ENCODE measurements at regions not wholly inside any gene's neighbourhood (a gene's known extent, or its start where the extent isn't known, plus 50 kb on each side); places are given as distances from the start of the nearest gene placed in this dataset.

DNA sequence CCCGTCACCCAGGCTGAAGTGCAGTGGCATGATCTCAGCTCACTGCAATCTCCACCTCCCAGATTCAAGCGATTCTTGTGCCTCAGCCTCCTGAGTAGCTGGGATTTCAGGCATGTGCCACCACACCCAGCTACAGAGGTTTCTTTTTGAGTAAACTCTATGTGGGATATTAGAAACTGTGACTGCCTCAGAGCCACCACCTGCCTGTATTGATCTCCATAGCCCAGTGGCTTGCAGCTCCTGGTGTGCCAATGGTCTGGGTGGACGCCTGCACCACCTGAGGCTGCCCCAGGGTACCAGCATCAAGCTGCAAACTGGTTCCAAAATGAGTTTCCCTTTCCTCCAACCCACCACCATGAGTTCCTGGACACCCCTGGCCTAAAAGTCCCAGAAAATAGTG is 89.7 kb upstream of the SLC44A3 start:
- TF ChIP-seq POLR2A (IDR thresholded peaks at IDR 0.05; ENCODE audit: extremely low read depth, insufficient read length), result no peak
- TF ChIP-seq, protein P1, sequence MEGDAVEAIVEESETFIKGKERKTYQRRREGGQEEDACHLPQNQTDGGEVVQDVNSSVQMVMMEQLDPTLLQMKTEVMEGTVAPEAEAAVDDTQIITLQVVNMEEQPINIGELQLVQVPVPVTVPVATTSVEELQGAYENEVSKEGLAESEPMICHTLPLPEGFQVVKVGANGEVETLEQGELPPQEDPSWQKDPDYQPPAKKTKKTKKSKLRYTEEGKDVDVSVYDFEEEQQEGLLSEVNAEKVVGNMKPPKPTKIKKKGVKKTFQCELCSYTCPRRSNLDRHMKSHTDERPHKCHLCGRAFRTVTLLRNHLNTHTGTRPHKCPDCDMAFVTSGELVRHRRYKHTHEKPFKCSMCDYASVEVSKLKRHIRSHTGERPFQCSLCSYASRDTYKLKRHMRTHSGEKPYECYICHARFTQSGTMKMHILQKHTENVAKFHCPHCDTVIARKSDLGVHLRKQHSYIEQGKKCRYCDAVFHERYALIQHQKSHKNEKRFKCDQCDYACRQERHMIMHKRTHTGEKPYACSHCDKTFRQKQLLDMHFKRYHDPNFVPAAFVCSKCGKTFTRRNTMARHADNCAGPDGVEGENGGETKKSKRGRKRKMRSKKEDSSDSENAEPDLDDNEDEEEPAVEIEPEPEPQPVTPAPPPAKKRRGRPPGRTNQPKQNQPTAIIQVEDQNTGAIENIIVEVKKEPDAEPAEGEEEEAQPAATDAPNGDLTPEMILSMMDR (IDR thresholded peaks at IDR 0.05; ENCODE audit: low read depth, low read length), result no peak
- no peak for TF ChIP-seq MYC (IDR thresholded peaks at IDR 0.05; ENCODE audit: low read depth, low read length)
- TF ChIP-seq, protein P2, sequence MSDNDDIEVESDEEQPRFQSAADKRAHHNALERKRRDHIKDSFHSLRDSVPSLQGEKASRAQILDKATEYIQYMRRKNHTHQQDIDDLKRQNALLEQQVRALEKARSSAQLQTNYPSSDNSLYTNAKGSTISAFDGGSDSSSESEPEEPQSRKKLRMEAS (IDR thresholded peaks at IDR 0.05; ENCODE audit: low read depth, low read length), result no peak
- H3K4me3 ChIP-seq (ENCODE audit: low read depth, low read length), result no peak overlapping the region
- no peak for DNase-seq (ENCODE audit: low read depth)

DNA sequence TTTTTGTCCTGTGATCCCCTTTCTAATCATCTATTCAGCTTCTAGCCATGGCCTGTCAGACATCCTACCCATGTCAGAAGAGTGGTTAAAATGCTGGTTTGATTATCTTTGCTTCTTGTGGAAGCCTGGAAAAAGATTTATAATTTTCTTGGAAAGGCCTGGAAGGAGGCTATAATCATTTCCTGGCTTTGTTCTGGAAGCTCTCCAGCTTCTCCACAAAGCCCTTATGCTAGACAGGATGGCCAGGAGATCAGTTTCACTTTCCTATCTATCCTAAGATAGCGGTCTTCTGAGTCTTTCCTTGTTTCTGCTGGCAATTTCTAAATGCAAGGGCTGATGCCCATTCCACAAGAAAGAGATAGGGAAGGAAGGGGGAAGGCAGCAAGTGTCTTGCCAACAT is 90.9 kb upstream of the SLC44A3 start:
- no peak overlapping the region for H3K4me3 ChIP-seq (ENCODE audit: low read depth, low read length)
- TF ChIP-seq MYC (IDR thresholded peaks at IDR 0.05; ENCODE audit: low read depth, low read length) (no peak), POLR2A (IDR thresholded peaks at IDR 0.05; ENCODE audit: extremely low read depth, insufficient read length) (no peak)
- TF ChIP-seq, protein P2 (IDR thresholded peaks at IDR 0.05; ENCODE audit: low read depth, low read length), result no peak
- TF ChIP-seq, protein P1 (IDR thresholded peaks at IDR 0.05; ENCODE audit: low read depth, low read length), result no peak
- no peak for DNase-seq (ENCODE audit: low read depth)

DNA sequence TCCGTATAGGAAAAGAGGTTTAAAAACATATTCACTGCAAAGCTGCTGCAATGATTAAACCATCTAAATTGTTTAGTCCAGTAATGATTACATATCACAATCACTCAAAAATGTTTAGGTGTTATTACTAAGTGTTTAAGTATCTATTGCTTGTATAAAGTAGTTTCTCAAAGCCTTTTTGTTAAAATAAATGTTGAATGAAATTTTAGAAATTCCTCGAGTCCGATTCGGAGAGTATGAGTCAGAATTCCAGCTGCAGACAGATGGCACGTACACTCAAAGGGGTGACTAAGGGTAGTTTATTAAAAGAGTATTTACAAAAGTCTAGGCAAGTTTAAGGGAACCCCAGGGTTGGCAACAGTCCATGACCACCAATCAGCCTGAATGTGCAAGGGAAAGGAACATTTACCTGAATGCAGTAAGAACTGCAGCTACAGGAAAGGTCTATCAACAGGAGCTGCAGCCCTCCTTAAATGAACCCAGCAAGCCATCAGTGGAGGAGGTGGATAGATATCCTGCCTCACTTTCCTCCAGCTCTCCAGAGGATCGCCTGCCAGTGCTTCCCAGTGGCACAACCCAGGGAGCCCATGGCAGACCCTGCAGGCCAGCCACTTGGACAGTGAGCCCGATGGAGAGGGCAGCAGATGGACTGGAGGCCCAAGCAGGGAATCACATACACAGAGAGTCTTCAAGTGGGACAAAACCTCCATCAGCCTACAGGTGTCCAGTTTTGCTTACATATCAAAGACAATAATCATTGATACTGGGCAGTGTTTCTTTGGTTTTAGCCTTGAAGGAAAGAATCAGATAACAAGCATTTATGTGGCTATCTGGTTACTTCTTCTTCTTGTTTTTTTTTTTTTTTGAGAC is 92.1 kb upstream of the SLC44A3 start:
- no peak for DNase-seq (ENCODE audit: low read depth)
- no peak overlapping the region for H3K4me3 ChIP-seq (ENCODE audit: low read depth, low read length)

DNA sequence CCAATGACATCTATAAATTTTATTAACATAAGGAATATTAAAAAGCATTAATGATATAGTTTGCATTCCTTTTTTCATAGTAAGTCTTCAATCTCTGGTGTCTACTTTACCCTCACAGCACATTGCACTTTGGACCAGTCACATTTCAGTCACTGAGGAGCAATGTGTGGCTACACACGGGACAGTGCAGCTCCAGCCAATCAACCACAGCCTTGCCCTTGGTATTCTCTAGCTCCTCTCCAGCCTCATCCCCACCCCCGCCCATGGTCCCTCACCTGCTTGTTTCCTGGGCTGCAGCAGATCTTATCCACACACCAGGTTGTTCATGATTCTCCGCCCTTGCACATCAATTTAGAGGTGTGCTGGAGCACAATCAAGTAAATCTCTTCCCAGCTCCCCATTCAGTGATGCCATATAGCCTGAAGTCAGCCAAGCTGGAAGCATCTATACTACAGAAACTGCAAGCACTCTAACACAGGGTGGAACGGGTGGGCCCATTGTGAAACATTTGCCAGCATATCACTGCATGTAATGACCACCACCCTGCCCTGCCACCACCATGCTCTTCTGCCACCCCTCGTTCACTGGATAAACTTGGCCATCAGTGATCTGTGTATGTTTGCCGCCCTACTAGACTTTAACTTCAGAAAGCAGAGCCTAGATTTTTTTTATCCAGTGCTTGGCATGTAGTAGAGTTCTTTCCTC is 93.0 kb upstream of the SLC44A3 start:
- no peak overlapping the region for H3K4me3 ChIP-seq (ENCODE audit: low read depth, low read length)
- TF ChIP-seq, protein P2 (IDR thresholded peaks at IDR 0.05; ENCODE audit: low read depth, low read length), result no peak
- TF ChIP-seq, protein P1 (IDR thresholded peaks at IDR 0.05; ENCODE audit: low read depth, low read length), result no peak
- TF ChIP-seq MYC (IDR thresholded peaks at IDR 0.05; ENCODE audit: low read depth, low read length) (no peak), POLR2A (IDR thresholded peaks at IDR 0.05; ENCODE audit: extremely low read depth, insufficient read length) (no peak)
- DNase-seq (ENCODE audit: low read depth), result no peak

More for the DNA sequence above, 92.1 kb upstream of the SLC44A3 start:
- TF ChIP-seq MYC (IDR thresholded peaks at IDR 0.05; ENCODE audit: low read depth, low read length) (no peak), POLR2A (IDR thresholded peaks at IDR 0.05; ENCODE audit: extremely low read depth, insufficient read length) (no peak)
- TF ChIP-seq, protein P2 (IDR thresholded peaks at IDR 0.05; ENCODE audit: low read depth, low read length), result no peak
- TF ChIP-seq, protein P1 (IDR thresholded peaks at IDR 0.05; ENCODE audit: low read depth, low read length), result no peak

DNA sequence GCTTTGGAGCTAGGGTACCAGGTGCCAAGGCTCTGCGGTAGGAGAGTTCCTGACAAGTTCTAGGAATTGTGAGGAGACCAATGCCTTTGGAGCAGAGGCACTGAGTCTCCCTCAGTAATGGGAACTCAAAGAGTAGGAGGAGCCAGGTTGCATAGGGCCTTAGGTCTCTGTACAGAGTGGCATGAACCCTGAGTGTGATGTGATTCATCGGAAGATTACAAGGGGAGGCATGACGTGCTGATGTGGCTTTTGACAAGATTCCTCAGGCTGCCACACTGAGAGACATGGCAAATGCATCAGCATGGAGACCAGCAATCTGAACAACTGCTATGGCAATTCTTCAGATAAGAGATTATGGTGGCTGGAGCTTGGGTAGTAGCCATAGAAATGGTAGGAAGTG is 94.6 kb upstream of the SLC44A3 start:
- H3K4me3 ChIP-seq (ENCODE audit: low read depth, low read length), result no peak overlapping the region
- DNase-seq (ENCODE audit: low read depth), result no peak
- TF ChIP-seq POLR2A (IDR thresholded peaks at IDR 0.05; ENCODE audit: extremely low read depth, insufficient read length) (no peak), MYC (IDR thresholded peaks at IDR 0.05; ENCODE audit: low read depth, low read length) (no peak)
- TF ChIP-seq, protein P1 (IDR thresholded peaks at IDR 0.05; ENCODE audit: low read depth, low read length), result no peak
- TF ChIP-seq, protein P2 (IDR thresholded peaks at IDR 0.05; ENCODE audit: low read depth, low read length), result no peak

Data from NB4 (cell line).